ENCODE measurements at regions not wholly inside any gene's neighbourhood (a gene's known extent, or its start where the extent isn't known, plus 50 kb on each side); places are given as distances from the start of the nearest gene placed in this dataset.

DNA sequence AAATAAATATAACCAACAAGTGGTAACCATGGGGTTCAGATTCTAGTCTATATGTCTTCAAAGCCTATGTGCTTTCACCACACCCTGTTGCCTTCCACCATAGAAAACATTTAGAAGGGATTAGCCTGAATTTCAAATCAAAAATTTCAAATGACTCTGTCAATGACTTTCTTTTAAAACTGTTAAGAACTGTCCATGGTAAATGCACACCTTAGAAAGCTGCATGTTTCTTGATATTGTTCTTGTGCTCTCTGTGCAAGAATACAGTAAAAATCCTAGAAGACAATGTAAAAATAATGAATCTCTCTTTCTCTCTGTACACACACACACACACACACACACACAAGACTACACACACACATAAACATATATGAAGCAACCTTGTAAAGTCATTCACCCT, 74.6 kb upstream of the EXOC1L start:
- in situ Hi-C loops (cut with HindIII; ENCODE audit: low pct_unique_long_range_greater_than_20kb, low sequenced_read_pairs) = no loop called here

DNA sequence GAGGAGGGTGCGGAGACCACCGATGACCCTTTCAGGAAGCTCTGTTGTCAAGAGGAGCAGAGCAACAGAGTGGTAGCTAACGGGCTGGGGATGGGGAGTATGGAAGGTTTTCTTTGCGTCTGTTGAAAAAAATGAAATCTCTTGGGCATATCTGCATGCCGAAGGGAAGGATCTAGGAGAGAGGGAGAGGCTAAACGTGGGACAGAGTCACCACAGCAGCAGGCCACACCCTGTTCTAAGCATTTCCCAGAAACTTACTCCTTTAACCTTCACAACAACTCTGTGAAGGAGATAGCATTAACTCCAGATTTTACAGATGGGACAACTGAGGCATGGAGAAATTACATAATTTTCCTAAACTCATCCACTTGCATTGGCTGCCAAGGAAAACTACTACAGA, 71.8 kb upstream of the EXOC1L start:
- in situ Hi-C loops (cut with HindIII; ENCODE audit: low pct_unique_long_range_greater_than_20kb, low sequenced_read_pairs) = no loop called here
- no peak for DNase-seq (ENCODE audit: low read depth, low spot score)

More for the DNA sequence above, 74.6 kb upstream of the EXOC1L start:
- DNase-seq (ENCODE audit: low read depth, low spot score) = no peak

DNA sequence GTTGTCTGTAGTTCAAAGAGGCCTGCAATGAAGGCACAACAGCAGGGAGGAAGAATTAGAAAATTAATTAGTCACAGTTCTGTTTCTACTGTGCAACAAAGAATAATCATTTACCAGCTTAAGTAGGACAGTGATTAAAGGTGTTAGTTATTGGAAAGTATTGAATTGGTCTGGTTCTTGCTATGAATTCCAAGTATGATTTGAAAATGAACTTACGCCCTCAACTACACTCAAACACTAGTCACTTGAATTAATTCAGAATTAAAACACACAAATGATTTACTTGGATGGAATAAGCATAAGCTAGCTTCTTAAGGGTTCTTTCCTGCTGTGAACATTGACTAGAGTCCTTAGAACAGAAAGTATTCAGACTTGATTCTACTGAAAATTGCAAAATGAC, 69.9 kb upstream of the EXOC1L start:
- in situ Hi-C loops (cut with HindIII; ENCODE audit: low pct_unique_long_range_greater_than_20kb, low sequenced_read_pairs) = no loop called here
- no peak for DNase-seq (ENCODE audit: low read depth, low spot score)

DNA sequence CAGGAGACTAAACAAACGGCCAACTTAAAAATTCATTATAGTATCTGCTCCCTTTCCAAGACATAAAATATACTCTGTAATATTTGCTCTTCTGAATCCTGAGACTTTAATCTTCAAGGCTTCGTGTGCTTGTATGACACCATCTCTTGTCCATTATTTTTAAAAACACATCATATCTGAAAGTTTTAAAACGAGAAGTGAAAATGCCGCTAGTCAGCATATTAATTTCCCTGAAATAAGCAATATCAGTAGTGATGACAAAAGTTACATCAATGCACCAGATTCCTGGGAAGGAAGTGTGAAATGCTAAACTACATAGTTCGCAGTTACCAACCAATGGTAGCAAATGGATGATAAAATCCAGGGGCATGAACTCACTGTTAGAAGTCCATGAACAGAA, 66.8 kb upstream of the EXOC1L start:
- no peak for DNase-seq (ENCODE audit: low read depth, low spot score)
- in situ Hi-C loops (cut with HindIII; ENCODE audit: low pct_unique_long_range_greater_than_20kb, low sequenced_read_pairs) = no loop called here

DNA sequence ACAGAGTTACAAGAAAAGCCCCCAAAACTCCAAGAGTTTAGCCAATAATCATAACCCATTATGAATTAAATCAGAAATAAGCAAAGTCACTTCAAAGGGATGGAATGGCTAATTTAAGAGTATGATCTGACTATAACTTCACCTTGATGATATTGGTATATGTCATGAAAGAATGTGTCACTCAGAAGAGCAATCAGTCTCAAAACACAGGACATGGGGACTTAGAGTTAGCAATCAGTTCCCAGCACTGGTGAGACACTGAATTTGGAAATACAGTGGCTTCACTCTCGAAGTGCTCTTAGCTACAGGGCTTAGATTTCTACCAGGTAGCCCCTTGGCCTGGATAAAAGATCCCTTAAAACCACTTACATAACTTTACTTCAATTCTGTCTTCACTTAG, 65.7 kb upstream of the EXOC1L start:
- in situ Hi-C loops (cut with HindIII; ENCODE audit: low pct_unique_long_range_greater_than_20kb, low sequenced_read_pairs) = no loop called here

DNA sequence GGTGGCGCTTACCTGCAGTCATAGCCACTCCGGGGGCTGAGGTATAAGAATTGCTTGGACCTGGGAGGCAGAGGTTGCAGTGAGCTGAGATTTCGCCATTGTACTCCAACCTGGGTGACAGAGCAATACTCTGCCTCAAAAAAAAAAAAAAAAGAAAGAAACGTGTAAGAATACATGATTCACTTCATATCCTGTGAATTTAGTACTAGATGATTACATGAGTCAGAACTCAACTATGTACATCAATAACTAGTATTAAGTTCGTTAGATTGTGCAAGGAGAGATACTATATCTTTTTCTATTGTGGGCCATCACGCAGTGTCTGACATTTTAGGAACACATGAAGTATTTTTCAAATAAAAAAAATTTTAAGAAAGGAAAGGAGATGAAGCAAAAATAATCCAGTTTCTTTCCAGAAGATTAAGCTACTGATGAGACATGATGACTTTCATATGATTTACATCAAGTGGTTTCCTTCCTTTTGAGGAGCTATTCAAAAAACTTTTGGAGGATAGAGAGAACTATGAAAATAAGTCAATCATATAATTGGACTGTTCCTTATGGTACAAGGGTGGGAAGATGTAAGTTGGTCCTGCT, 64.7 kb upstream of the EXOC1L start:
- DNase-seq (ENCODE audit: low read depth, low spot score) = no peak
- in situ Hi-C loops (cut with HindIII; ENCODE audit: low pct_unique_long_range_greater_than_20kb, low sequenced_read_pairs) = no loop called here

More for the DNA sequence above, 65.7 kb upstream of the EXOC1L start:
- DNase-seq (ENCODE audit: low read depth, low spot score) = no peak

DNA sequence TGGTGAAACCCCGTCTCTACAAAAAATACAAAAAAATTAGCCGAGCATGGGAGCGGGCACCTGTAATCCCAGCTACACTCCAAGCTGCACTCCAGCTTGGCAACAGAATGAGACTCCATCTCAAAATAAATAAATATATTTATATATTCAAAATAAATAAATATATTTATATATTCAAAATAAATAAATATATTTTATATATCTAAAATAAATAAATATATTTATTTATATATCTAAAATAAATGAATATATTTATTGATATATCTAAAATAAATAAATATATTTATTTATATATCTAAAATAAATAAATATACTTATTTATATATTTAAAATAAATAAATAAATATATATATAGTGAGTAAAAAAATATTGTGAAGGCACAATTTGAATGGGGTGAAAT, 63.4 kb upstream of the EXOC1L start:
- DNase-seq (ENCODE audit: low read depth, low spot score) = no peak
- in situ Hi-C loops (cut with HindIII; ENCODE audit: low pct_unique_long_range_greater_than_20kb, low sequenced_read_pairs) = no loop called here

DNA sequence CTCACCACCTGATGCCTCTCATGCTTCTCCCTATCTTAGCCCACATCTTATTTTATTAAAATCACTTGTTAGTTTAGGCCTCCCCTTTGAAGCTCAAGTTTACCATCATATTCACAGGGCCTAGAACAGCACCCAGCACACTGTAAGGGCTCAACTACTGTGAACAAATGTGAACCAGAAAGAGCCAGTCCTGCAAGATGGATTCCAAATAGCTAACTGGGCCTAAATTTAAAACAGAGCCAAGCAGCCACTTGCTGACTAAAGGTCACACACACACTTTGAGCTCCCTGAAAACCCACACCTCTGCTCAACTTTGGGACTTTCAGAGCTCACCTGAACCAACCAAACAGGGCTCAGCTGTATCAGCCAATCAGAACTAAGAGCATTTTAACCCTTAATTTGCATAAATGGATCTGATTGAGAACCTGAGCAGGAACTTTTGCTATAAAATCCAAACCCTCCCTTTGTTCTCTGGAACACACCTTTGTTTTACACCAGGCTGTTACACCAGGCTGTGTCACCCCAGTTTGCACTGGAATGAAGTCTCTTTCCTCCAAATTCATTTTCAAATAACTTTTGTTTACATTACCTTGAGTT, 62.1 kb upstream of the EXOC1L start:
- DNase-seq (ENCODE audit: low read depth, low spot score) = no peak
- in situ Hi-C loops (cut with HindIII; ENCODE audit: low pct_unique_long_range_greater_than_20kb, low sequenced_read_pairs) = no loop called here

DNA sequence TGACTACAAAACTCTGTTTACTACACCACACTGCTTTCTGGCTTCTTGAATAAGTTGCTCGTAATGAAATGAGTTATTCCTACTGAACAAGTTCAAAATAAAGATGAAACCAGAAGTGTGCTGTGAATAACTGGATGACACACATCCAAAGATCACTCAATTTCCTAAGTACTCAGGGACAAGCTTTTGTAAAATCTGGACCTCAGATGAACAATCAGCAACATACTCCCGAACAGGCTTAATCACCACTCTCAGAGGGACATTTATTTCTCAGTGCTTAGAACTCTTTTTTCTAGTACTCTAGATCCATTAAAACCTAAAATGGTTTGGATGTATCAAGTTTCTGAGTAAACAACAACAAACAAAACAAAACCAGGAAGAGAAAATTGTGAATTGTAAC, 61.5 kb upstream of the EXOC1L start:
- in situ Hi-C loops (cut with HindIII; ENCODE audit: low pct_unique_long_range_greater_than_20kb, low sequenced_read_pairs) = no loop called here
- DNase-seq (ENCODE audit: low read depth, low spot score) = no peak

DNA sequence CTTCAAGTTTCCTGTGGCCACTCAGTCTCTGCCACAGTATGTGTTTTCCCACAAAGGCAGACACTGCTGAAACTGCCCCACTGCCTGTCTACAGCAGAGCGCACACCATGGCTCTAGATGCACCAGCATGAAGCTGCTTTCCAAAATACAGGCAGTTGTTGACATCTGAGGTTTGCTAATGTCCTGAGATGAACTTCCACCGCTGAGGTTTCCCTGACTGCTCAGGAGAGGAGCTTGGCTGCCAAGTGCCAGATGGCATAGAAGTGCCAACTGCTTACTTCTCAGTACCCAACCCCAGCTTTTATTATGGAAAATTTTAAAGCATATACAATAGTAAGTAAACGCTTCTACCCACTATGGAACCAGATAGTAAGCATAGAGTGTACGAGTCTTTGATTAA, 61.0 kb upstream of the EXOC1L start:
- in situ Hi-C loops (cut with HindIII; ENCODE audit: low pct_unique_long_range_greater_than_20kb, low sequenced_read_pairs) = no loop called here

DNA sequence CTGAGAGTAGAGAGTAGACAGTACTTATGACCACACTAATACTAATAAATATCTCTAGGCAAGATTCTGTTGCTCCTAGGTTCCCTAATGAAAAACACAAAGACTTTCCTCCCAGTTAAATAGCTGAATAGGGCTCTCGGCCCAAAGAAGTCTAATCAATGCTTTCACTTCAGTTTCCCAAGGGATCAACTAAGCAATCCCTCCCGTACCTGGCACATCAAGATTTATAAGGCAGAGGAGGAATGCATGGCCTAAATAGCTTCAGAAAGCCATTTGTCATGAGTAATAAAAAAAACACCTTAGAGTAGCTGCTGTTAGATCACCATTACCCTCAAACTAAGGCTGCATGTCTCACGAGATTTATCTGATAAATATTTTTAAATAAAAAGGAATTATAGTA, 56.8 kb upstream of the EXOC1L start:
- no peak for DNase-seq (ENCODE audit: low read depth, low spot score)
- in situ Hi-C loops (cut with HindIII; ENCODE audit: low pct_unique_long_range_greater_than_20kb, low sequenced_read_pairs) = no loop called here

More for the DNA sequence above, 61.0 kb upstream of the EXOC1L start:
- no peak for DNase-seq (ENCODE audit: low read depth, low spot score)

DNA sequence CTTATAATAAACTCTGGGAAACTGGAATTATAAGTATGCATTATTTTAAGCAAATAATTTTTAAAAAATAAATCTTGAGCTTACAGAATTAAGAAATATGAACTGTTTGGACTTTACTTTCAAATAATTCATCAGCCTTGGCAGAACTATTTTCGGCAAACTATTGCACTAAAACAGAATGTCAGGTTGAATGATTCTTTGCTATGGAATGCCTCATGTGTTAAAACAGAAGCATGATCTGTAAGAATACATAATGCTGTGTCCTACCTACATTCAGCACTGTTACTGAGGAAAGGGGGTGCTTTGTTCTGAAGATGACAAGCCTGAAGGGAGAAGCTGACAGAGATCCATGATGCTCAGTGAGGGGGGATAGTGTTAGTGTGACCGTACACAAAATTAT, 55.6 kb upstream of the EXOC1L start:
- no peak for DNase-seq (ENCODE audit: low read depth, low spot score)

DNA sequence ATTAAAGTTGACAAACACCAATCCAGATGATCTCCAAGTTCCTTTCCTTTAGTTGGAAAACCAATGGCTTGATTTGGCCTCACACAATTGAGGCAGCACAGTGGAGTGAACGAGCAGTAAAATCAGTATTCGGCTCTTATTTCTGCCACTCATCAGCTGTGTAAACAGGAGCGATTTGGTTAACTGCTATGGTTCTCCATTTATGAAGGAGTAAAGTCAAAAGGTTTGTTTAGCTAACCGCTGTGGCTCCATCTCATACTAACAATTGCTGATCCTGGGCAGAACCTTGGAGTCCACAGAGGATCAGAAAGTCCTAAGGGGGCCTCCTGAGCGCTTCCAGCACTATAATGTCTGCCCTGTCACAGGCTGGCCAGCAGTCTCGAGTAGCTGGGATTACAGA, 54.5 kb upstream of the EXOC1L start:
- in situ Hi-C loops (cut with HindIII; ENCODE audit: low pct_unique_long_range_greater_than_20kb, low sequenced_read_pairs) = no loop called here
- no peak for DNase-seq (ENCODE audit: low read depth, low spot score)

More for the DNA sequence above, 55.6 kb upstream of the EXOC1L start:
- in situ Hi-C loops (cut with HindIII; ENCODE audit: low pct_unique_long_range_greater_than_20kb, low sequenced_read_pairs) = no loop called here

DNA sequence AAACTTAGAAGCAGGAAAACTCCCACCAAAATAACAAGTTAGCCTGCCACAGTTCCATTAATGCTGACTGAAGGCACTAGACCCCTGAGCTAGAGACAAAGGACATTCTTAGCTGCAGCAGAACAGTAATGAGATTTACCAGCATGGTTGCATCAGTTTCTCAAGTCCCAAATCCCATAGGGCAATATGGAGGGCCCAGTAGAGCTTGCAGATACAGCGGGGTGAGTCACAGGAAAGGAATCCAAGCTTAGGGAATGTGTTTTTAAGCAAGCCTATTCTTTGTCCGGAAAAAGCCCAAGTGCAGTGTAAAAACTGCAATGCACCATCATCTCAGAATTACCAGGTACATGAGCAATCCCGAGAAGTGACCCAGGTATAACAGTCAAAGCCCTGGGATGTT, 51.3 kb upstream of the EXOC1L start:
- peak; percentile 54 for DNase-seq (ENCODE audit: low read depth, low spot score)
- in situ Hi-C loops (cut with HindIII; ENCODE audit: low pct_unique_long_range_greater_than_20kb, low sequenced_read_pairs) = no loop called here

Data from SK-MEL-5 (cell line).